HG03025 (cell line): ENCODE measurements at regions not wholly inside any gene's neighbourhood (a gene's known extent, or its start where the extent isn't known, plus 50 kb on each side); places are given as distances from the start of the nearest gene placed in this dataset.

Source experiments
- ATAC-seq: cut with Tn5 transposase; IDR thresholded peaks from one replicate; pipeline ENCODE4 v1.9.1; 2021; ENCODE audit warnings: mild to moderate bottlenecking, moderate library complexity; ENCODE audit not compliant: unreplicated experiment, low FRiP score

DNA sequence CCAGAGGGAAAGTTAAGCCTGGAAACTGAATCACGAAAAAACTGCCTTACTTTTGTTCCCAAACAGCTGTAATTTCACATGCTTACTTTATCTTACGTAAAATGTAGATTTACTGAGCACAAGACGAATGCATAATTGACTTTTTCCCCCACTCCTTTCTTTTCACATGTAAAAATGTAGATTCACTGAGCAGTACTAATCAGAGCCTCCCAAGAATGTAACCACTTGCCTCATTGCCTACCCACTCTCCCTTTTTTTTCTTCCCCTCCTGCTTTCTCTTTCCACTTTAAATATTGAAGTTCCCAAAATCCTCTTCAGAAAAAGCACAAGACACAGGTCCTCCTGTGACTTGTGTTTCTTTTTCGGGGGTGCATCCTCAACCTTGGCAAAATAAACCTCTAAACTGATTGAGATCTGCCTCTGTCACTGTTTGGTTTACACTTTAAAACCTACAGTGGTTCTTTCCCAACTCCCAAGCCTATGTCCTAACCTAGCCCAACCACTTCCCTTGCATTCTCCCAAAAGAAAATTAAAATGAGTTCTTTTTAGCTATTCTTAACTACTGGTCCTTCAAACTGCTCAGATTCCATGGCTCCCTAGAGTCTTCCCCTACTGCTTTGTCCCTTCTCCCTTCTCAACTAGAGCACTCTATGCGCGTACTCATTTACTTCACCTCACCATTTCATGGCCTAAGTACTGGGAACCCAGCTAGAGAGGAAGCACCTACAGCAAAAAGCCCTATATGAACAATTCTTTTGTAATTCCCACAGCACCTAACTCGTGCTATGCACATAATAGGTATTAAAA lies 236.6 kb upstream of the MKLN1 start:
- no peak for ATAC-seq

DNA sequence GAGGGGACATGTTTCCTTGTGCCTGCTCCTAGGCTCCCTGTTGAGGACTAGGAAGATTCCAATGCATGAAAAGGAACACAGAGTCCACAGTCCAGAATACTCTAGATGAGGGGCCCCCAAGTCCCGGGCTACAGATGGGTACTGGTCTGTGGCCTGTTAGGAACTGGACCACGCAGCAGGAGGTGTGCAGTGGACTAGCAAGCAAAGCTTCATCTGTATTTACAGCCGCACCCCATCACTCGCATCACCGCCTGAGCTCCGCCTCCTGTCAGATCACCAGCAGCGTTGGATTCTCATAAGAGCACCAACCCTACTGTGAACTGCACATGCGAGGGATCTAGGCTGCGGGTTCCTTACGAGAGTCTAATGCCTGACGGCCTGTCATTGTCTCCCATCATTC lies 233.0 kb upstream of the MKLN1 start:
- no peak for ATAC-seq

DNA sequence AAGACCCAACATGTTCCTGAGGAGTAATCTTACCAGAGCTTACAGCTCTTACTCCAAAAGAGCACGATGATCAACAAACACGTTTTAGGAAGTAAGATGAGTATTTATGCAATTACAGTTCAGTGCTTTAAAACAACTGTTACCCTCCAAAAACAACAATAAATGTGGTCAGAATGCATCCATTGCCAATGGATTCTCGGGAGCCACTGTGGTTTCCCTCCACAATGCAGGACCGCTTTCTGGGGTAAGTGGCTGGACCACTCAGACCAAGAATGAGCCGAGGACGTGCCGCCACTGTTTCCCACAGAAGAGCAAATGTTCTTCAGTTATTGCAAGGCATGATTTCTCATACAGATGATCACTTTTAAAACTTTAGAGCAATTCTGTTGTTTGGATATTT lies 232.3 kb upstream of the MKLN1 start:
- ATAC-seq = no peak

- ATAC-seq = no peak
Measured at GRCh38 chr7:131096267-131096927, 231.3 kb upstream of the MKLN1 start.

DNA sequence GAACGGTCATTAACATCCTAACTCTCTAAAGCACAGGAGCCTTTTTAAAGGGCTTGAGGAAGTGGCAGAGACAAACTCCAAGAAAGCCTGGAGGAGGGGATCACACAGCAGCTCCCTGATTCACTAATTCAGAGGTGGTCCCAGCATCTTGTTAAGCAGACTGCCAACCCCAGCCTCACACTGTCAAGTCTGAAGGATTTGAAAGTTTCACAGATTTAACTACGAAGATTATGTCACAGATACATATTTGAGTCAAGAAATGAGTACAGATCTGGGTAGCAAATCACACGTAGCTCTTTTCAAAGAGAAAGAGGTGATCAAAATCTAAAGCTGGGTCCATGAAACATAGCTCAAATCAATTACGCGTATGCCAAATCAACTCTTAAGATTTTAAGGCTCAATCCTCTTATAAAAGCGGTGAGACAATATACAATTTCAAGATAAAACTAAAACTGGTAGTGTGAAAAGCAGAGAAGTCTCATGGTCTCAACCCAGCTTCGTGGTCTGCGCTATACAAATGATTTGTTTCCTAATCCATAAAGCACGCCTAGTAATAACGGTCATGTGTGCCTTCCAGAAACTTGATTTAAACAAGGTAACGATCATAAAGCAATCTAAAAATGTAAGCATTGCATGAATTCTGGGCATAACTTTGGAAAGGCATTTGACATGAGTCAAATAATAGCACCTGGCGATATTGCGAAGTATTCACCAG lies 229.9 kb upstream of the MKLN1 start:
- ATAC-seq = no peak

GRCh38 chr7:131098527-131098926 lies 229.1 kb upstream of the MKLN1 start:
- no peak for ATAC-seq

GRCh38 chr7:131100357-131101054 lies 227.2 kb upstream of the MKLN1 start:
- no peak for ATAC-seq

DNA sequence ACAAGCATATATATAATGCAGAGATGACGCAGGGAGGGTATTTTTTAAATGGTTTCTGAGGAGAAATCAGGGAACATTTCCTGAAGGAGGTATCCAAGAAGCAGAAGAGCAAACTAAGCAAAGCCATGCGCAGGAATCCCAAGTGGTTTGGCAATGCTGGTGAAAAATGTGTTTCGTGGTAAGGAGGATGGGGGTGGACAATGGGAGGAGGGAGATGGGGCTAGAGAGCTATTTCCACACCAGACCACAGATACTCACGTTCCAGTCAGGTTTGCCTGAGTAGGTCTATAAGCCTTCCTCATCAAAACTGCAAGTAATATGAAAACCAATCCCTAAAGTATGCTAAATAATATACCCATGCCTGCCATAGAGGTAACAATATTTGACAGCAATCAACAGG lies 223.7 kb upstream of the MKLN1 start:
- no peak for ATAC-seq

- no peak for ATAC-seq
Measured at GRCh38 chr7:131104596-131105293, 222.9 kb upstream of the MKLN1 start.

DNA sequence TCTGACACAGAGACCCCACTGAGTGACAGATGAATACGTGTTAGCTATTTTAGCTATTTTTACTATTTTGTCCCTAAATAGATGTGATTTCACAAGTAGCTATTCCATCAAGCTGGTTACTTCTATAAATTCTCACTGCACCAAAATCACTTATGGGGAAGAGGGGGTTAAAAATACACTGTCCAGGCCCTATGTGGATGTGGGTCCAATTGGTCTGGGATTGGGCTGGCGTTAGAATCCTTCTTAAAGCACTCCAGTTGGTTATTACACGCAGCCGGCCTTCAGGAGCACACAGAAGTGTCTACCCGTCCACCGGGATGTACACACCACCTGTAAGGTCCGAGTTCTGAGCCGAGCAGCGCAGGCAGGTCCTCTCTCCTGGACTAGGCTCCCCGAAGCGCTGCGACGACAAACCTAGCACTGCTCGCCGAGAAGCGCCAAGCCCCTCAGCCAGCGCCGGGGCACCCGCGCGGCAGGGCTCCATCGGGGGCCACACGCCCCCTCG lies 222.3 kb upstream of the MKLN1 start:
- no peak for ATAC-seq

DNA sequence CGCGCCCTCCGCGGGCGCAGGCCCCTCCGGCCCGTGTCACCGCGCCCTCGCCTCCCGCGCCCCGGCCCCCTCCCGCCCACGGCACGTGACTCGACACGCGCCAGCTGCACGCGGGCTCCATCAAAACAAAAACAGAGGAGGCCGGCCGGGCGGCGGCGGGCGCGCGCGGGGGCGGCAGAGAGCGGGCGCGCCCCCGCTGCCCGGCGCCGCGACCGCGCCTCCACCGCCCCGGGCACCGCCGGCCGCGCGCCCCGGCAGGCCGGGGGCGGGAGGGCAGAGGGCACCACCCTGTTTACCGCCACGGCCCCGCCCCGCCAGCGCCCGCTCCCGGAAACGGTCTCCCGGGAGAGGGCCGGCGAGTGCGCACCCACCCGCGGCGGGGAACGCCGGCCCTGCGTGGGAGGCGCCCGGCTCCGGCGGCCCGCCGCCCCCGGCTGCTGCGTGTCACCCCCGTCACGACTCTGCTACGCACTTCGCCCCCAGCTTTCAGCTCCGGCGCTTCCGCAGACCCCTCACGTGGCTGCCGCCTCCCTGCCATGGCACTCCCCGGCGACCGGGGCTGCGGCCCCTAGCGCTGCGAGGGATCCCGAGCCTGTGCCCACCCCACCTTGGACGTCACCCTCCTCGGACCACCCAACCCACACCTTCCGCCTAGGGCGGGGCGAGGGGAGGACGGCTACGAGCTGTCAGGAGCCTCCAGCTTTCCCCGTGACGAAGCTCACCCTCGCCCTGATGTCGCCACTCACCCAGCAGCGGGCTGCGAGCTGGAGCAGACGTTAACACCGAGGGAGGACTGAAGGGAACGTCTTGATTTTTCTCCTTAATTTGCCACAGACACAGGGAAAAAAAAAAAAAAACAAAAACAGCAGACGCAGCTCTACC lies 221.6 kb upstream of the MKLN1 start:
- ATAC-seq = peak; percentile 27

DNA sequence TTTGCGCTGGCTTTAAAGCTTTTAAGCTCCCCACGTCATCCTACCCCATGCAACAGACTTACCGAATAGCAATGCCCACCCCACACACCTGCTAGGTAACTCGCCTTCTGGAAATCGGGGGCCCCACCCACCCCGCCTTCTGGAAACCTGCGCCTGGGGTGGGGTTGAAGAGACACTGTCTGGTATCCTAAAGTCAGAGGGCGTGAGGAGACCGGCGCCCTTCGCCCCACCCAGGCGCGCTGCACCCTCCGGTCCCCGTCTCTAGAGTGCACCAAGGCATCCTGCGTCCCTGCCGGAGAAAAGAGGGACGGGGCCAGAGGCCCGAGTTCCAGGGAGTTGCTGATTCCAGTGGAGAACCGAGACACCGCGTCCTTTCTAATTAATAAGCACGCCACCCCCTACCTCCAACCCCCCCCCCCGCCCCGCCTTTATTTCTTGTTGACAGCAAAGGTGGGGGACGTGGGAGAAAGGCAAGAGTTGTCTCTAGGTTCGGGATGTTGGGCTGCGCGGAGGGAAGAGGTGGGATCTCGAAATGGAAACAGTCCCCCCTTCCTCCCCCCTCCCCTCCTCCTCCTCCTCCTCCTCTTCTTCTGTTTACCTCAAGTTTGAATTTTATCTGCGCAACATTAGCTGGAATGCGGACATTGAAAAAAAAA lies 220.9 kb upstream of the MKLN1 start:
- ATAC-seq = no peak

DNA sequence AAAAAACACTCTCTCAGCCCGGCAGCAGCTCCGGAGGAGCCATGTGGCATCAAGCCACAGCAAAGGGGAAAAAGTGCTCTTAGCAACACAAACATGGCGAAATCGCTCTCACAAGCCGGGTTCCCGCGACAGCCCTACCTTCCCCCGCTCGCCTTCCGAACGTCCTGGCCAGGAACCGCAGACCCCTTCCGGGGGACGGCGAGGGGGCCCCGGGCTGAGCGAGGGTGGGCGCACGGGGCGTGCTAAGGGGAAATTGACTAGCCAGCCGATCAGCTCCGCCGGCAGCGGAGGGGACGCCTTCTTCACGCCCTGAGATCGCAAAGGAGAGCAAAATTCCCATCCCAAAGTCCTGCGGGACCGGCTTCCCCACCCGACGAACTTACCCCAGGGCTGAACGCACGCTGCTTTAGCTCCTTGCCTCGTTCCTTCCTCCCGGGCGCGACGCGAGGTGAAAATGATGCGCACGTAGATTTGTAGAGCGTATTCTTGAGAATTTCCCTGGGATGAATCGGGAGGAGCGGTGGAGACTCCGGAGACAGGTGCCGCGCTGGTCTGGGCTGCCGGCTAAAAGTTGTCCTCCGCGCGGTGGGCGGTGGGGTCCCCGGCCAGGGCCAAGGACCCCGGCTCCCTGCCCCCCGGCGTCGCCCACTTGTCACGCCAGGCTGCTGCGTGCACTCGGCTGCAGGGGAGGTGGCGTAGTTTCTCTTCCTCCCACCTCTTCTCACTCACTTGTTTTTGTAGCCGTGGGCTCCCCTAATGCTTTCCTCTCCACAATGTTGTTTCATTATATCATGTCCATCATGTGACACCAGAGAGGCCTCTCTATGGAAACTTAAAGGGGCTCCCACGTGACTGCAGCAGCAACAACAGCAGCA lies 220.1 kb upstream of the MKLN1 start:
- ATAC-seq = peak; percentile 48

GRCh38 chr7:131108212-131108940 lies 219.3 kb upstream of the MKLN1 start:
- ATAC-seq = no peak

DNA sequence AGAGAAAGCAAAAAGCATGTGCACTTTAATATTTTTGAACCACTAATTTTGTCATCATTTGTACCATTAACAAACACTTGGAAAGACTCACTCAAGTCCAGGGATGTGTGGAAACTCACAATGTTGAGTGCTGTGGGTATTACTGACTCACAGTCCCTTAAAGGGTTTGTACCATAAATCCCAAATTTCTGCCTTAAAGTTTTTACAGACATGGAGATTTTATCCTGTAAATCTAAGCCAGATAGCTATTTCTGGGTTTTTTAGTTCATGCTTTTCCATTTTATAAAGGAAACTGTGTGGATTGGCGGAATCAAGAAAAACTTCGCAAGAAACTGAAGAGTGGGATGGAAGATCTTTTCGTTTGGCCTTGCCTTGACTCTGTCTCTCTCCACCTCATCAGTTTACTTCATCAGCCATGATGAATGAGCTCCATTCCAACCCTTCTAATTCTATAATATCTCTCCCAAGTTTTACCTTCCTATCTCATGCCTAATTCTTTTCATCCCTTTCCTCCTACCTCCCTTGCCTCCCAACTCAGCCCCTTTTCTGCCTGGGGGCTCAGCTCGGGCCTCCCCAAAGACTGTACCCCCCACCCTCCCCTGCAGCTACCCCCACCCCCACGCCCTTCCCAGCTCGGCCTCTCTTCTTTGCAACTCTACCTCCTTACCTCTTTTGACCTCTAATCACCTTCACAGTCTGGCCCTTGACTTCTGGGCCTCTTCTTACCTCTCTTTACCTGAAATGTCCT lies 218.5 kb upstream of the MKLN1 start:
- ATAC-seq = no peak

DNA sequence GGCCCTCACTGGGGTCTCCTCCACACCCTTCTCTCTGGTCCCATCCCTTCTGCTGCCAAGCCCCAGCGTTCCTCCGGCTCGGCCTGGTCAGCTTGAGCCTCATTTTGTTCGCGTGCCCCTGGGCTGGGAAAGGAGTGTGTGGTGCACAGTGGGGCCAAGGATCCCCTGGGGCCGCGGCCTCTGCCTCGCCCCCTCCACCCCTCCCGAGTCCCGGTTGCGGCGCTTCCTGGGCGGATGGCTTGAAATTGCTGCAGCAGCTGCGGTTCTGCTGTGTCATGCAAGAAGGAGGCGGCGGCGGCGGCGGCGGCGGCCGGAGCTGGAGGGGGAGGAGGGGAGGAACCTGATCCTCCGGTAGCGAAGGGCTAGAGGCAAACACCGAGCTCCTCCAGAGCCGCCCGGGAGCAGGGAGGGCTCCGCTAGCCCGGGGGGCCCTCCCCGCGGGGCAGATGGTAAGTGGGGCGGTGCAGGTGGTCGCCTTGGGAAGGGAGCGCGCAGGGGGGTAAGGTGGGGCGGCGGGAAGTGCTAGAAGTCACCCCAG lies 217.8 kb upstream of the MKLN1 start:
- no peak for ATAC-seq
